Body of pancreas (tissue), 4 donors: ENCODE measurements at regions not wholly inside any gene's neighbourhood (a gene's known extent, or its start where the extent isn't known, plus 50 kb on each side); places are given as distances from the start of the nearest gene placed in this dataset.

Experiments used
- POLR2A ChIP-seq, 3 donors: fragments of 450-650 bp; IDR thresholded peaks; one replicate each; pipeline ENCODE4 v1.6.1; 2016; ENCODE audit warnings: antibody characterized with exemption in 3 of 3, mild to moderate bottlenecking in 2 of 3
- TF ChIP-seq, protein P1 (sequence below), 7 experiments: fragments of 450-650 bp in 4 of 7; fragments of 200-600 bp in 3 of 7; sonication (generic) in 3 of 7; IDR thresholded peaks; one replicate each; pipeline ENCODE4 v1.5.1; 2016 to 2019; ENCODE audit warnings: antibody characterized with exemption in 7 of 7

DNA sequence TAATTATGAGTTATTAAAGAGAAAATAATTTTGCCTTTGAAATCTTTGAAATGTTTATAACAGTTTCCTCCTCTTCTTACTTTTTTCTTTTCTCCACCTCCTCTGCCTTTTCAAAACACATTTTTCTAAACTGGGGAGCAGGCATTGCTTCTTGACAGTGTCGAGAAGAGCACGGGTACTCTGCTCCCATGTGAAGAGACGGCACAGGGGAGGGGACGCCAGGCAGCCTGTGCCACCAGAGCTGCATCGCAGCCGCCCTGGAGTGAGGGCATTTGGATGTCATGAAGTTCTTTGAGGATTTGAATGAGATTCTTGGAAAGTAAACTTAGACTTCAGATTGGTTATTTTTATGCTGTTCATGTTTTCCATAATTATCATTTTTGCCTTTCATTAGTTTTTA lies 149.7 kb downstream of the ACTR3B start:
- TF ChIP-seq, protein P1, sequence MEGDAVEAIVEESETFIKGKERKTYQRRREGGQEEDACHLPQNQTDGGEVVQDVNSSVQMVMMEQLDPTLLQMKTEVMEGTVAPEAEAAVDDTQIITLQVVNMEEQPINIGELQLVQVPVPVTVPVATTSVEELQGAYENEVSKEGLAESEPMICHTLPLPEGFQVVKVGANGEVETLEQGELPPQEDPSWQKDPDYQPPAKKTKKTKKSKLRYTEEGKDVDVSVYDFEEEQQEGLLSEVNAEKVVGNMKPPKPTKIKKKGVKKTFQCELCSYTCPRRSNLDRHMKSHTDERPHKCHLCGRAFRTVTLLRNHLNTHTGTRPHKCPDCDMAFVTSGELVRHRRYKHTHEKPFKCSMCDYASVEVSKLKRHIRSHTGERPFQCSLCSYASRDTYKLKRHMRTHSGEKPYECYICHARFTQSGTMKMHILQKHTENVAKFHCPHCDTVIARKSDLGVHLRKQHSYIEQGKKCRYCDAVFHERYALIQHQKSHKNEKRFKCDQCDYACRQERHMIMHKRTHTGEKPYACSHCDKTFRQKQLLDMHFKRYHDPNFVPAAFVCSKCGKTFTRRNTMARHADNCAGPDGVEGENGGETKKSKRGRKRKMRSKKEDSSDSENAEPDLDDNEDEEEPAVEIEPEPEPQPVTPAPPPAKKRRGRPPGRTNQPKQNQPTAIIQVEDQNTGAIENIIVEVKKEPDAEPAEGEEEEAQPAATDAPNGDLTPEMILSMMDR (IDR thresholded peaks at IDR 0.05): no peak
- TF ChIP-seq POLR2A (IDR thresholded peaks at IDR 0.05): no peak
